ENCODE measurements at regions not wholly inside any gene's neighbourhood (a gene's known extent, or its start where the extent isn't known, plus 50 kb on each side); places are given as distances from the start of the nearest gene placed in this dataset.

GRCh38 chr9:106752581-106752980 is 110.4 kb upstream of the ZNF462 start:
- Histone ChIP-seq H2AFZ (no peak overlapping the region), H3K27ac (no peak overlapping the region), H3K36me3 (replicated peaks; ENCODE audit: insufficient read depth, low read depth) (no peaks in the 10 kb centered on the region), H3K4me2 (no peak overlapping the region), H3K9me2 (replicated peaks; ENCODE audit: insufficient read depth) (no peaks in the 10 kb centered on the region), H3K9me3 (ENCODE audit: low read depth) (no peaks in the 10 kb centered on the region), H3K4me1 (ENCODE audit: insufficient read depth) (peaks cover 10% of the 10 kb centered on the region), H3K79me2 (no peaks in the 10 kb centered on the region), H3K27me3 (no peaks in the 10 kb centered on the region), H3K4me3 (no peak overlapping the region), H4K20me1 (ENCODE audit: insufficient read depth, poor library complexity, severe bottlenecking) (no peaks in the 10 kb centered on the region)
- WGBS (ENCODE audit: low lambda C conversion rate, missing lambda C conversion rate): 54% methylated on average over 3 of the region's 3 CpGs
- no peak for TF ChIP-seq EZH2phosphoT487 (IDR thresholded peaks at IDR 0.05; ENCODE audit: low read depth, severe bottlenecking, unreplicated experiment)
- no peak for TF ChIP-seq EZH2 (IDR thresholded peaks at IDR 0.05; ENCODE audit: borderline replicate concordance)
- no peak for TF ChIP-seq CTCF (IDR thresholded peaks at IDR 0.05; ENCODE audit: poor library complexity)
- peak; percentile 16 for DNase-seq (ENCODE audit: low spot score)

- Histone ChIP-seq H3K27ac (no peak overlapping the region), H3K9me3 (ENCODE audit: low read depth) (no peaks in the 10 kb centered on the region), H3K79me2 (no peaks in the 10 kb centered on the region), H3K36me3 (replicated peaks; ENCODE audit: insufficient read depth, low read depth) (no peaks in the 10 kb centered on the region), H4K20me1 (ENCODE audit: insufficient read depth, poor library complexity, severe bottlenecking) (no peaks in the 10 kb centered on the region), H3K4me3 (no peak overlapping the region), H3K27me3 (no peaks in the 10 kb centered on the region), H2AFZ (no peak overlapping the region), H3K4me2 (no peak overlapping the region), H3K4me1 (ENCODE audit: insufficient read depth) (peaks cover 10% of the 10 kb centered on the region), H3K9me2 (replicated peaks; ENCODE audit: insufficient read depth) (no peaks in the 10 kb centered on the region)
- TF ChIP-seq CTCF (IDR thresholded peaks at IDR 0.05; ENCODE audit: poor library complexity): no peak
- no peak for TF ChIP-seq EZH2 (IDR thresholded peaks at IDR 0.05; ENCODE audit: borderline replicate concordance)
- no peak for TF ChIP-seq EZH2phosphoT487 (IDR thresholded peaks at IDR 0.05; ENCODE audit: low read depth, severe bottlenecking, unreplicated experiment)
- 57% methylated on average over 4 of the region's 4 CpGs for WGBS (ENCODE audit: low lambda C conversion rate, missing lambda C conversion rate)
- no peak for DNase-seq (ENCODE audit: low spot score)
These were observed 109.8 kb upstream of the ZNF462 start for GRCh38 chr9:106753155-106753671.

GRCh38 chr9:106755736-106756135 is 107.2 kb upstream of the ZNF462 start:
- TF ChIP-seq CTCF (IDR thresholded peaks at IDR 0.05; ENCODE audit: poor library complexity) (no peak), EZH2 (IDR thresholded peaks at IDR 0.05; ENCODE audit: borderline replicate concordance) (no peak), EZH2phosphoT487 (IDR thresholded peaks at IDR 0.05; ENCODE audit: low read depth, severe bottlenecking, unreplicated experiment) (no peak)
- H2AFZ ChIP-seq: no peak overlapping the region

GRCh38 chr9:106757514-106757913 is 105.5 kb upstream of the ZNF462 start:
- no peak overlapping the region for H2AFZ ChIP-seq
- no peak overlapping the region for H3K27ac ChIP-seq
- no peaks in the 10 kb centered on the region for H3K79me2 ChIP-seq
- no peaks in the 10 kb centered on the region for H3K9me3 ChIP-seq (ENCODE audit: low read depth)
- no peaks in the 10 kb centered on the region for H4K20me1 ChIP-seq (ENCODE audit: insufficient read depth, poor library complexity, severe bottlenecking)
- WGBS (ENCODE audit: low lambda C conversion rate, missing lambda C conversion rate): 76% methylated on average over 2 of the region's 2 CpGs
- no peak for DNase-seq (ENCODE audit: low spot score)
- H3K27me3 ChIP-seq: no peaks in the 10 kb centered on the region
- no peak overlapping the region for H3K4me3 ChIP-seq
- peaks cover 19% of the 10 kb centered on the region for H3K4me1 ChIP-seq (ENCODE audit: insufficient read depth)
- TF ChIP-seq CTCF (IDR thresholded peaks at IDR 0.05; ENCODE audit: poor library complexity) (no peak), EZH2 (IDR thresholded peaks at IDR 0.05; ENCODE audit: borderline replicate concordance) (no peak), EZH2phosphoT487 (IDR thresholded peaks at IDR 0.05; ENCODE audit: low read depth, severe bottlenecking, unreplicated experiment) (no peak)
- no peaks in the 10 kb centered on the region for H3K36me3 ChIP-seq (replicated peaks; ENCODE audit: insufficient read depth, low read depth)
- no peak overlapping the region for H3K4me2 ChIP-seq
- H3K9me2 ChIP-seq (replicated peaks; ENCODE audit: insufficient read depth): no peaks in the 10 kb centered on the region

More at GRCh38 chr9:106755736-106756135, 107.2 kb upstream of the ZNF462 start:
- peak overlapping the region; percentile 2 for H3K27ac ChIP-seq
- H3K4me3 ChIP-seq: no peak overlapping the region
- no peaks in the 10 kb centered on the region for H3K9me3 ChIP-seq (ENCODE audit: low read depth)
- peaks cover 19% of the 10 kb centered on the region for H3K4me1 ChIP-seq (ENCODE audit: insufficient read depth)
- peak; percentile 25 for DNase-seq (ENCODE audit: low spot score)
- no peaks in the 10 kb centered on the region for H3K79me2 ChIP-seq
- no peaks in the 10 kb centered on the region for H4K20me1 ChIP-seq (ENCODE audit: insufficient read depth, poor library complexity, severe bottlenecking)
- no peaks in the 10 kb centered on the region for H3K9me2 ChIP-seq (replicated peaks; ENCODE audit: insufficient read depth)
- no peaks in the 10 kb centered on the region for H3K27me3 ChIP-seq
- WGBS (ENCODE audit: low lambda C conversion rate, missing lambda C conversion rate): 49% methylated on average over 7 of the region's 7 CpGs
- H3K36me3 ChIP-seq (replicated peaks; ENCODE audit: insufficient read depth, low read depth): no peaks in the 10 kb centered on the region
- no peak overlapping the region for H3K4me2 ChIP-seq

All from hepatocyte (in vitro differentiated cells).